Effector memory CD8-positive, alpha-beta T cell (primary cell): ENCODE measurements at regions not wholly inside any gene's neighbourhood (a gene's known extent, or its start where the extent isn't known, plus 50 kb on each side); places are given as distances from the start of the nearest gene placed in this dataset.

Experiments used
- ATAC-seq: fragments of 150-1000 bp; cut with Tn5 transposase; replicated peaks from 2 replicates; pipeline ENCODE4 v1.10.0; 2021; ENCODE audit warnings: mild to moderate bottlenecking, moderate library complexity
- DNase-seq, 3 experiments: peaks; one replicate each; pipeline ENCODE4 v3.0.0; 2021
- H3K27ac Mint-ChIP-seq, 2 donors: one replicate each; pipeline ENCODE4 v1.8.0; 2022; ENCODE audit warnings: mild to moderate bottlenecking in 2 of 2, mixed read lengths in 2 of 2, moderate library complexity in 2 of 2
- H3K27me3 Mint-ChIP-seq, 2 donors: one replicate each; pipeline ENCODE4 v1.8.0; 2022; ENCODE audit warnings: mixed read lengths in 2 of 2
- H3K36me3 Mint-ChIP-seq: one replicate; pipeline ENCODE4 v1.8.0; 2022; ENCODE audit warnings: mild to moderate bottlenecking, moderate library complexity, mixed read lengths; ENCODE audit not compliant: insufficient read depth
- H3K4me1 Mint-ChIP-seq, 2 donors: one replicate each; pipeline ENCODE4 v1.8.0; 2022; ENCODE audit warnings: low read depth in 2 of 2, mixed read lengths in 2 of 2
- H3K4me3 Mint-ChIP-seq, 2 donors: one replicate each; pipeline ENCODE4 v1.8.0; 2022; ENCODE audit warnings: mild to moderate bottlenecking in 2 of 2, mixed read lengths in 2 of 2, moderate library complexity in 2 of 2
- H3K9me3 Mint-ChIP-seq, 2 donors: one replicate each; pipeline ENCODE4 v1.8.0; 2022; ENCODE audit warnings: mixed read lengths in 2 of 2

DNA sequence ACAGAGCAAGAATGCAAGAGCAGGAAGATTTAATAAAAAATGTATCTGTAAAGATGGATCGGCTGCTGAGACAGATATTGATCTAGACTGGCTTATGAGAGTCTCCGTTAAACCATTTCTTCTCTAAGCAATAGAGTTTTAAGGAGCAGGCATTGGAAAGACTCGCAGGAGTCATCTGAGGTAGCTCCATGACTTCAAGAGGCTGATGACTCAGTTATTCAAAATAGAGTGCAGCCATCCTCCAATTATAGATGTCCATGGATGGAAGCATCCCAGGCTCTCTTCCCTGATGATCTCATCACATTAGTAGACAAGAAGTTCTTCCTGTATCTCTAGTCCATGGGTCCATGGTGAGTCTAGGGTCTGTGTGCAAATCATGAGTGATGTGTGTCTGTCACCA lies 638.3 kb upstream of the TMEM132C start:
- Mint-ChIP-seq H3K27ac (no peak overlapping the region), H3K4me1 (no peaks in the 10 kb centered on the region), H3K27me3 (peaks cover 0 to 12% of the 10 kb centered on the region in 2 donors), H3K4me3 (no peak overlapping the region), H3K36me3 (no peaks in the 10 kb centered on the region), H3K9me3 (peaks cover 0 to 4% of the 10 kb centered on the region in 2 donors)
- ATAC-seq (no peak), DNase-seq (no peak)

- no peak for ATAC-seq
- no peaks in the 10 kb centered on the region for H3K4me1 Mint-ChIP-seq
- H3K4me3 Mint-ChIP-seq = no peak overlapping the region
- no peak for DNase-seq
- H3K36me3 Mint-ChIP-seq = no peaks in the 10 kb centered on the region
- H3K27ac Mint-ChIP-seq = no peak overlapping the region
- peaks cover 0 to 4% of the 10 kb centered on the region in 2 donors for H3K9me3 Mint-ChIP-seq
- H3K27me3 Mint-ChIP-seq = peaks cover 0 to 12% of the 10 kb centered on the region in 2 donors
Measured at GRCh38 chr12:127629066-127629820, 637.7 kb upstream of the TMEM132C start.

GRCh38 chr12:127632461-127632860 lies 634.5 kb upstream of the TMEM132C start:
- H3K27ac Mint-ChIP-seq = no peak overlapping the region
- peaks cover 0 to 5% of the 10 kb centered on the region in 2 donors for H3K27me3 Mint-ChIP-seq
- H3K4me3 Mint-ChIP-seq = no peak overlapping the region
- no peaks in the 10 kb centered on the region for H3K36me3 Mint-ChIP-seq
- no peak for DNase-seq
- no peak for ATAC-seq
- no peaks in the 10 kb centered on the region for H3K9me3 Mint-ChIP-seq
- H3K4me1 Mint-ChIP-seq = no peaks in the 10 kb centered on the region

GRCh38 chr12:127635838-127636237 lies 631.1 kb upstream of the TMEM132C start:
- Mint-ChIP-seq H3K4me1 (no peaks in the 10 kb centered on the region), H3K27me3 (no peaks in the 10 kb centered on the region), H3K4me3 (no peak overlapping the region), H3K27ac (no peak overlapping the region), H3K9me3 (no peaks in the 10 kb centered on the region), H3K36me3 (no peaks in the 10 kb centered on the region)
- ATAC-seq (no peak), DNase-seq (no peak)

DNA sequence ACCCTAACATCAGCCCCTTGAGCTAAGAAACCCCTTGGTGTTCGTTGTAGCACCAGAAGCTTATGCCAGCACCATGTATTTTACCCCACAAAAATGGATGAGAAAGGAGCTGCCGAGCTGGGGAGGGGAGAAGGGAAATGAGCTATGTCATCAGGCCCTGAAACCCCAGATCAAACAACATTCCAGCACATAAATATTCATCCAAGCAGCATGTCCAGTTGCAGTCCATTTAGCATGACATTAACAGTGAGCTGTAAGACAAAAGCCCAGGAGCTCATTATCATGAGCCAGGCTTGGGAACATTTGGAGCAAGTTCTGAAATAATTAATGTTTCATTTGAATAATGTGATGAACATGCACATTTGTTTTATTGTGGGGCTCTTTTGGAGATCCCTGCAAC lies 630.1 kb upstream of the TMEM132C start:
- H3K9me3 Mint-ChIP-seq = no peaks in the 10 kb centered on the region
- H3K4me1 Mint-ChIP-seq = no peaks in the 10 kb centered on the region
- no peak overlapping the region for H3K4me3 Mint-ChIP-seq
- DNase-seq (no peak), ATAC-seq (no peak)
- H3K27me3 Mint-ChIP-seq = no peaks in the 10 kb centered on the region
- no peaks in the 10 kb centered on the region for H3K36me3 Mint-ChIP-seq
- H3K27ac Mint-ChIP-seq = no peak overlapping the region

DNA sequence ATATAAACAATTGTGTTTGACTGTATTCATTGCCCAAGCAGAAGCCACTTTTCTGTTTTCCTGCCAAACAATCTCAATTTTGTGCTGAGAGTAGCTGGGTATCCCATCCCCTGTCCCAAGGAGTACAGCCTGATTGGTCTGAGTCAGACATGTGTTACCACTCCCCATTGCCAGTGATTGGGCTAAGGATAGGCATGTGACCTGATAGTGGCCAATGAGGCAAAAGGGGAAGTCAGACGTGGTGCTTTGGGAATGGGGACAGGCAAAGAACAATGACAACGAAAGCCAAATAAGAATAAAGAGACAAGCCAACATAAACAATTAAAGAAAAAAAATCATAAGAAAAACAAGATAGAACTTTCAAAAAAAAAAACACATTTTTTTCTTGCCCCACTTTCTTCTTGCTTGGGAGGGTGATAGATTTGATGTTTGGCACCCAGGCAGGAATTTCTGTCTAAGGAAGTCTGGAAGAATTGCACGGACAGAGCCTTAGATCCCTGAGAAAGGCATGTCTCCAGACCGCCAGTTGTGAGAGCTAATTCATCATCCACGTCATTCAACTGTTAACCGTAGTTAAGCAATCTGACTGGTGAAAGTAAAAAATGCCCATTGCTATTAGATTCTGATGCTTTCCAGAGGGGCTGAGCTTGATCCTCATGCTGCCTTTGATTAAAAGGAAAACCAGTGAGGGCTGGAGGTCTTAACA lies 626.6 kb upstream of the TMEM132C start:
- H3K4me3 Mint-ChIP-seq = no peak overlapping the region
- H3K9me3 Mint-ChIP-seq = peaks cover 0 to 7% of the 10 kb centered on the region in 2 donors
- no peaks in the 10 kb centered on the region for H3K36me3 Mint-ChIP-seq
- no peak for DNase-seq
- ATAC-seq = no peak
- H3K4me1 Mint-ChIP-seq = no peaks in the 10 kb centered on the region
- no peaks in the 10 kb centered on the region for H3K27me3 Mint-ChIP-seq
- H3K27ac Mint-ChIP-seq = no peak overlapping the region

DNA sequence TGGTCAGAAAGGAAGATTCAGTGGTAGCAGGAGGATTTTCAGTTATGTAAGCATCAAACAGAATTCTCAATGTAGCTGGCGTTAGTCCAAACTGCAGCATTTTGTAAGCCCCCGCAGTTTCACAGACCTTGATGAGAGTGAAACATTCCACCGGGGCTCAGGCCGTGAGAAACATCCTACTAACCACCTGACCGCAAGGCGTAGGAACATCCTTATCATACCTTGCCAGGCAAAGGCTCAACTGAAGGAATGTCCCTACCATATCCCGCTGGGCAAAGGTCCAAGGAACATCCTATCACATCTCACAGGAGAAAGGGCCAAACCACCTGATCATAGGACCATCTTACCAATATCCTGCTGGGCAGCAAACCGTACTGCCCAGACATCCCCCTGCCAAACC lies 624.8 kb upstream of the TMEM132C start:
- Mint-ChIP-seq H3K4me3 (no peak overlapping the region), H3K9me3 (peaks cover 0 to 7% of the 10 kb centered on the region in 2 donors), H3K27ac (no peak overlapping the region), H3K4me1 (no peaks in the 10 kb centered on the region), H3K27me3 (no peaks in the 10 kb centered on the region), H3K36me3 (peaks cover 3% of the 10 kb centered on the region)
- no peak for DNase-seq
- ATAC-seq = no peak

- H3K4me3 Mint-ChIP-seq = no peak overlapping the region
- H3K36me3 Mint-ChIP-seq = peaks cover 3% of the 10 kb centered on the region
- no peaks in the 10 kb centered on the region for H3K9me3 Mint-ChIP-seq
- H3K4me1 Mint-ChIP-seq = no peaks in the 10 kb centered on the region
- no peak for DNase-seq
- H3K27ac Mint-ChIP-seq = no peak overlapping the region
- no peaks in the 10 kb centered on the region for H3K27me3 Mint-ChIP-seq
- ATAC-seq = no peak
Measured at GRCh38 chr12:127648321-127648720, 618.6 kb upstream of the TMEM132C start.

DNA sequence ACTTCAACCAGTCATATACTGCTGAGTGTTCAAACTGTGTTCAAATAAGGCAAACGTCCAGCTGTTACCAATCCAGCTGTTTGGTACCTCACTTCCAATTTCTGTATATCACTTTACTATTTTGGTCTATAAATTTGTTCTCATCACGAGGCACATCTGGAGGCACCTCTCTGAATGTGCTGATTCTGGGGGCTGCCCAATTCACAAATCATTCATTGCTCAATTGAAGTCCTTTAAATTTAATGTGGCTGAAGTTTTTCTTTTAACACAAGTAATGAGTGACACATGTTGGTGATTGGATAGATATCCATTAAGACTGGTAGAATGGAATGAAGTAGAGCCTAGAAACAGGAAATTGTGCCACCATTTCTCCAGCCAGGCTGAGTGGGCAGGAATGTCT lies 617.0 kb upstream of the TMEM132C start:
- DNase-seq (no peak), ATAC-seq (no peak)
- Mint-ChIP-seq H3K4me1 (no peaks in the 10 kb centered on the region), H3K27ac (no peak overlapping the region), H3K27me3 (no peaks in the 10 kb centered on the region), H3K9me3 (no peaks in the 10 kb centered on the region), H3K4me3 (no peak overlapping the region), H3K36me3 (peaks cover 3% of the 10 kb centered on the region)

DNA sequence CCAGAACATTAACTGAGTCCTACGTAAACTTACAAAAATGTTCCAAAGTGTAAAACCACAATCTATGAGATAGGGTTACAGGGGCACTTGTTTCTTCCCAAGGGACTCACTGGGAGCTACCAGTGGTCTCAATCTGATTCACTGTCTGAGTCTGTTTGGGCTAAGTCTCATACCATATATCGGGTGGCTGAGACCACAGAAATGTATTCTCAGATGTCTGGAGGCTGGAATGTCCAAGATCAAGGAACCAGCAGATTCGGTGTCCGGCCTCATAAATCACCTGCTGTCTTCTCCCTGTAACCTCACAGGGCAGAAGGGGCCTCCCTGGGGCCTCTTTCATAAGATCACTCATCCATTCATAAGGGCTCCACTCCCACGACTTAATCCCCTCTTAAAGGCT lies 616.3 kb upstream of the TMEM132C start:
- Mint-ChIP-seq H3K36me3 (peaks cover 3% of the 10 kb centered on the region), H3K4me3 (no peak overlapping the region), H3K27ac (no peak overlapping the region), H3K9me3 (no peaks in the 10 kb centered on the region), H3K4me1 (no peaks in the 10 kb centered on the region), H3K27me3 (no peaks in the 10 kb centered on the region)
- ATAC-seq = no peak
- no peak for DNase-seq

- H3K9me3 Mint-ChIP-seq = no peaks in the 10 kb centered on the region
Measured at GRCh38 chr12:127652281-127652680, 614.7 kb upstream of the TMEM132C start.

GRCh38 chr12:127654383-127654985 lies 612.5 kb upstream of the TMEM132C start:
- no peak for DNase-seq
- no peak for ATAC-seq
- Mint-ChIP-seq H3K4me1 (no peaks in the 10 kb centered on the region), H3K36me3 (no peaks in the 10 kb centered on the region), H3K27me3 (no peaks in the 10 kb centered on the region), H3K4me3 (no peak overlapping the region), H3K27ac (no peak overlapping the region), H3K9me3 (no peaks in the 10 kb centered on the region)

More at GRCh38 chr12:127652281-127652680, 614.7 kb upstream of the TMEM132C start:
- Mint-ChIP-seq H3K36me3 (no peaks in the 10 kb centered on the region), H3K4me1 (no peaks in the 10 kb centered on the region), H3K27me3 (no peaks in the 10 kb centered on the region), H3K27ac (no peak overlapping the region), H3K4me3 (no peak overlapping the region)
- DNase-seq (no peak), ATAC-seq (no peak)

DNA sequence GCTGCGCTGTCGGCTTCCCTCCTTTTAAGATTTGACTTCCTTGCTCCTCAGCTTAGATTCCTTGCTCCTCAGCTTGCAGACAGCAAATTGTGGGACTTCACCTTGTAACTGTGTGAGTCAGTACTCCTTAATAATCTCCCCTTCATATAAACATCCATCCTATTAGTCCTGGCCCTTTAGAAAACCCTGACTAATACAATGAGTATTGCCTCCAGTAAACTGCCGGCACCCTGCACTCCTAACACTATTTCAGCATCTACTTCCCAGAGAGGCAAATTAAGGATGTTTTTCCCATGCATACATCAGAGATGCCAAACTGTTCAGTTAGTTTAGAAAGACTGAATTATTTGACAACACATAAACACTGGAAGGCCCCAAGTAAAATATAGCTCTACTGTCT lies 611.3 kb upstream of the TMEM132C start:
- Mint-ChIP-seq H3K9me3 (no peaks in the 10 kb centered on the region), H3K27me3 (peaks cover 0 to 8% of the 10 kb centered on the region in 2 donors), H3K36me3 (no peaks in the 10 kb centered on the region), H3K27ac (no peak overlapping the region), H3K4me3 (no peak overlapping the region), H3K4me1 (no peaks in the 10 kb centered on the region)
- no peak for ATAC-seq
- DNase-seq = no peak

GRCh38 chr12:127656266-127656665 lies 610.7 kb upstream of the TMEM132C start:
- H3K9me3 Mint-ChIP-seq = no peaks in the 10 kb centered on the region
- H3K27ac Mint-ChIP-seq = no peak overlapping the region
- DNase-seq (no peak), ATAC-seq (no peak)
- no peak overlapping the region for H3K4me3 Mint-ChIP-seq
- H3K36me3 Mint-ChIP-seq = no peaks in the 10 kb centered on the region
- H3K27me3 Mint-ChIP-seq = peaks cover 0 to 10% of the 10 kb centered on the region in 2 donors
- no peaks in the 10 kb centered on the region for H3K4me1 Mint-ChIP-seq
